Stomach smooth muscle (tissue), 2 donors: ENCODE measurements at regions not wholly inside any gene's neighbourhood (a gene's known extent, or its start where the extent isn't known, plus 50 kb on each side); places are given as distances from the start of the nearest gene placed in this dataset.
"Not testable (repeated sequence)": the region's sequence is repeated elsewhere in the genome, so short reads cannot be mapped to it uniquely, and the experiment has no call there.

Experiments used
- H3K27ac ChIP-seq: one replicate; pipeline ENCODE4 v1.7.0; 2013; ENCODE audit warnings: mild to moderate bottlenecking, low read length, inconsistent platforms
- H3K27me3 ChIP-seq, 2 donors: one replicate each; pipeline ENCODE4 v1.7.0; 2013; ENCODE audit warnings: low read length in 2 of 2; ENCODE audit not compliant: insufficient read depth in 2 of 2, control insufficient read depth in 1 of 2
- H3K36me3 ChIP-seq, 2 donors: one replicate each; pipeline ENCODE4 v1.7.0; 2013; ENCODE audit warnings: low read length in 2 of 2; ENCODE audit not compliant: control insufficient read depth in 2 of 2, insufficient read depth in 2 of 2
- H3K4me1 ChIP-seq: one replicate; pipeline ENCODE4 v1.7.0; 2013; ENCODE audit warnings: low read length; ENCODE audit not compliant: control insufficient read depth, insufficient read depth
- H3K4me3 ChIP-seq, 2 donors: one replicate each; pipeline ENCODE4 v1.7.0; 2013; ENCODE audit warnings: low read length in 2 of 2
- H3K9ac ChIP-seq, 2 donors: one replicate each; pipeline ENCODE4 v1.7.0; 2013; ENCODE audit warnings: low read length in 2 of 2, mild to moderate bottlenecking in 1 of 2
- H3K9me3 ChIP-seq, 2 donors: one replicate each; pipeline ENCODE4 v1.7.0; 2013; ENCODE audit warnings: low read length in 2 of 2; ENCODE audit not compliant: control insufficient read depth in 2 of 2
- donor health status: healthy.
- donor health status: Pancreatic carcinoma.

DNA sequence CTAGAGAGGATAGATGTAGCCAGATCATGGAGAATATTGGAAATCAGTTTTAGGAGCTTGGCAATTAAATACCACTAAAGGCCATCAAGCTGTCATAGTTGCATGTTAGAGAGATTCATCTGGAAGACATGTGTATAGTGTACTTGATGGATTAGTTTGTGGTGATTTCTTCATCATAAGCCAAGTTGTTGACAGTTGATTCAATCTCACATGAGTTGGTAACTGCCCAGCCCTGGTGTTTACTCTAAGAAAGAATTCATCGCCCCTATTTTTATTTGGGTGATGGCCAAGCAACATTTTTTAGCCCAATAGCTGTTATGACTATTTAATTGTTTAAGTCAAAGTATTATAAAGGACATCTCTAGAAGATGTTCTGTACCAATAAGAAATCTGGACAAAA, 737.6 kb downstream of the PLA2G4A start:
- H3K27me3 ChIP-seq: no peaks in the 10 kb centered on the region
- no peaks in the 10 kb centered on the region for H3K4me1 ChIP-seq
- H3K36me3 ChIP-seq: no peaks in the 10 kb centered on the region
- H3K27ac ChIP-seq: no peak overlapping the region
- H3K9me3 ChIP-seq: no peaks in the 10 kb centered on the region
- no peak overlapping the region for H3K9ac ChIP-seq
- no peak overlapping the region for H3K4me3 ChIP-seq

DNA sequence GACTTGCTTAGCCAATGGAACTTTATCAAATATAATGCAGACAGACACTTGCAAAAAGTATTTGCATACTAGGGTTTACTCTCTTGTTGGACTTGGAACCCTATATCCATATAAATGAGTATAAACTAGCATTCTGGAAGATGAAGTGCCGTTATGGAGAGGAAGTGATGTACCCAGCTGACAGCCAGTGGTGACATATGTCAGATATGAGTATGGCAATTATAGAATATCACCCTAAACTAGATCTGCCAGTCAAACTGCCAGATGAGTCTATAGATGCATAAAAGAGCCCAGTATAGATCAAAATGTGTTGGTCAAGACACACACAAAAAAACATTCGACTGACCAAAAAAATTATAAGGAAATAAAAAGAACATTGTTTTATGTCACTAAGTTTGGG, 739.3 kb downstream of the PLA2G4A start:
- no peaks in the 10 kb centered on the region for H3K4me1 ChIP-seq
- H3K9me3 ChIP-seq: no peaks in the 10 kb centered on the region
- H3K27ac ChIP-seq: no peak overlapping the region
- H3K4me3 ChIP-seq: no peak overlapping the region
- H3K27me3 ChIP-seq: no peaks in the 10 kb centered on the region
- no peaks in the 10 kb centered on the region for H3K36me3 ChIP-seq
- H3K9ac ChIP-seq: no peak overlapping the region

DNA sequence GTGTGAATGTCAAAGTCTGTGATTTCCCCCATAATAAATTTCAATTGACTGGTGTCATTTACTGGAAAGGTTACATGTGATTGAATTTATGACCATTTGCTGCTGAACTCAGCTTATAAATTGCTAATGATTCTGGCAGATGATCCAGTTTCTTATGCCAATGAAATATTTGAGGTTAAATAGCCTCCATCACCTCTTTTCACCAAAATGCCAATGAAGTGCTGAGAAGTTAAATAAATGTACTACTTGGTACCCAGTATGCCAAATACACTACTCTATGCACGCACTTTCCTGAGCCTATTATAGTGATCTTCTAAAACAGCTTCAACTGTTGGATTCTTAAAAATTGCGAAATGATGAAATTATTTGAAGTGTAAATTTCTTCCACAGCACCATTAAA, 741.4 kb downstream of the PLA2G4A start:
- H3K4me3 ChIP-seq: no peak overlapping the region

DNA sequence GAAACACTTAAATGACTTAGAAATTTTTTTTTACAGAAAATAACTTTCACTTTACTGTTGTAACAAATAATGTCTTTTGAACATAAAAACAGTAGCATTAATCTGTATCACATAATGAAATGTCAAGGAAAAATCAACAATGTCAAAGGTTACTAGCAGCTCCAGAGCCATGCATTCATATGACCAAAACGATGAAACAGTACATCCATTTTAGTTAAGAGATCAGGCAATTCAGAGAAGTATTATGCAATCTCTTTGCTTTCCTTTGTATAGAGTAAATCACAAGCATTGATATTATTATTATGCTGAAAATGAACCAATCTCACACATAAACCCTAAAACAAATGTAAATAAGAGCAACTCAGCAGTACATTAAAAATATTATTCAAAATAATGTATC, 748.9 kb downstream of the PLA2G4A start:
- Histone ChIP-seq H3K27me3 (no peaks in the 10 kb centered on the region), H3K36me3 (no peaks in the 10 kb centered on the region)

More for the DNA sequence above, 741.4 kb downstream of the PLA2G4A start:
- H3K9ac ChIP-seq: no peak overlapping the region
- no peaks in the 10 kb centered on the region for H3K4me1 ChIP-seq
- H3K36me3 ChIP-seq: no peaks in the 10 kb centered on the region
- no peak overlapping the region for H3K27ac ChIP-seq
- no peaks in the 10 kb centered on the region for H3K9me3 ChIP-seq
- H3K27me3 ChIP-seq: no peaks in the 10 kb centered on the region

DNA sequence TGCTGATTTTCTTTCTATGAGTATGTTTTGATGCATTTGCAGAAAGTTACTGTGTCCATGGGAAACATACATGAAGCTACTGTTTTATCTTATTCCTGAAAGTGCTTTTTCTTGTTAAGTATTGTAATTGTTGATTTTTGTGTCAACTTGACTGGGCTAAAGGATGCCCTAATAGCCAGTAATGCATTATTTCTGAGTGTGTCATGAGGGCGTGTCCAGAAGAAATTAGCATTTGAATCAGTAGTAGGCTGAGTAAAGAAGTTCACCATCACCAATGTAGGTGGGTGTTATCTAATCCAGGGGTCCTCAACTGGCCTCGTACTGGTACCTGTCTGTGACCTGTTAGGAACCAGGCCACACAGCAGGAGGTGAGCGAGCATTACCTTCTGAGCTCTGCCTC, 760.2 kb downstream of the PLA2G4A start:
- Histone ChIP-seq H3K36me3 (no peaks in the 10 kb centered on the region), H3K4me1 (no peaks in the 10 kb centered on the region), H3K9me3 (no peaks in the 10 kb centered on the region), H3K4me3 (no peak overlapping the region), H3K27ac (no peak overlapping the region), H3K27me3 (no peaks in the 10 kb centered on the region), H3K9ac (no peak overlapping the region)

More for the DNA sequence above, 748.9 kb downstream of the PLA2G4A start:
- Histone ChIP-seq H3K4me1 (no peaks in the 10 kb centered on the region), H3K9ac (no peak overlapping the region), H3K4me3 (no peak overlapping the region), H3K27ac (no peak overlapping the region), H3K9me3 (no peaks in the 10 kb centered on the region)

DNA sequence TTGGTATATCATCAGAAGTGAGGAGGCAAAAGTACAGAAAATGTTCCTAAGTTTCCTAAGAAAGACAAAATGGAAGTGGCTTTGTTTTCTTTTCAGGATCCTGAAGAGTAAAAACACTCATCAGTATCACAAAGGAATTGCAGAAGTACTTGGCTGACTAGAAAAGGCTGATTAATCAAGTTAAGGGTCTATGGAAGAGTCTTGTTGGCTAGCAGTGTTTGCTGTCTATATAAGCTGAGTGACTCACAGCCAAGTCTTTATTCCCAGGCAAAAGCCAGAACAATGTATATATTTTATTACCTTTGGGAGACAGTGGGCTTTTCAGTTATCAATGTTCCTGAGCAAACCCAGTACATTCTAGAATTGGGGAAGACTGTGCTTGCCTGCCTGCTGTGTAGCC, 777.0 kb downstream of the PLA2G4A start:
- Histone ChIP-seq H3K4me1 (no peaks in the 10 kb centered on the region), H3K27ac (no peak overlapping the region), H3K9ac (no peak overlapping the region), H3K4me3 (no peak overlapping the region), H3K36me3 (no peaks in the 10 kb centered on the region), H3K27me3 (no peaks in the 10 kb centered on the region), H3K9me3 (no peaks in the 10 kb centered on the region)

DNA sequence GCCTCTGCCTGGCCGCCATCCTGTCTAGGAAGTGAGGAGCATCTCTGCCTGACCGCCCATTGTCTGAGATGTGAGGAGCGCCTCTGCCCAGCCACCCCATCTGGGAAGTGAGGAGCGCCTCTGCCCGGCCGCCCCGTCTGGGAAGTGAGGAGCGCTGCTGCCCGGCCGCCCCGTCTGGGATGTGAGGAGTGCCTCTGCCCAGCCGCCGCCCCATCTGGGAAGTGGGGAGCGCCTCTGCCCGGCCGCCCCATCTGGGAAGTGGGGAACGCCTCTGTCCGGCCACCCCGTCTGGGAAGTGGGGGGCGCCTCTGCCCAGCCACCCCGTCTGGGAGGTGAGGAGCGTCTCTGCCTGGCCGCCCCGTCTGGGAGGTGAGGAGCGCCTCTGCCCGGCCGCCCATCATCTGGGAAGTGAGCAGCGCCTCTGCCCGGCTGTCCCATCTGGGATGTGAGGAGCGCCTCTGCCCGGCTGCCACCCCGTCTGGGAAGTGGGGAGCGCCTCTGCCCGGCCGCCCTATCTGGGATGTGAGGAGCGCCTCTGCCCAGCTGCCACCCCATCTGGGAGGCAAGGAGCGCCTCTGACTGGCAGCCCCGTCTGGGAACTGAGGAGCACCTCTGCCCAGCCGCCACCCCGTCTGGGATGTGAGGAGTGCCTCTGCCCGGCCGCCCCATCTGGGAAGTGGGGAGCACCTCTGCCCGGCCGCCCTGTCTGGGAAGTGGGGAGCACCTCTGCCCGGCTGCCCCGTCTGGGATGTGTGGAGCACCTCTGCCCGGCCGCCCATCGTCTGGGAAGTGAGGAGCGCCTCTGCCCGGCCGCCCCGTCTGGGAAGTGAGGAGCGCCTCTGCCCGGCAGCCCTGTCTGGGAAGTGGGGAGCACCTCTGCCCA, 787.3 kb downstream of the PLA2G4A start:
- H3K4me3 ChIP-seq, H3K9me3 ChIP-seq, H3K27ac ChIP-seq, H3K4me1 ChIP-seq, H3K9ac ChIP-seq, H3K27me3 ChIP-seq, H3K36me3 ChIP-seq: not testable (repeated sequence)

DNA sequence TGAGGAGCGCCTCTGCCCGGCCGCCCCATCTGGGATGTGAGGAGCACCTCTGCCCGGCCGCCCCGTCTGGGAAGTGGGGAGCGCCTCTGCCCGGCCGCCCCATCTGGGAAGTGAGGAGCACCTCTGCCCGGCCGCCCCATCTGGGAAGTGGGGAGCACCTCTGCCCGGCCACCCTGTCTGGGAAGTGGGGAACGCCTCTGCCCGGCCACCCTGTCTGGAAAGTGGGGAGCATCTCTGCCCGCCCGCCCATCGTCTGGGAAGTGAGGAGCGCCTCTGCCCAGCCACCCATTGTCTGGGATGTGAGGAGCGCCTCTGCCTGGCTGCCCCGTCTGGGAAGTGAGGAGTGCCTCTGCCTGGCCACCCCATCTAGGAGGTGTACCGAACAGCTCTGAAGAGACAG, 788.1 kb downstream of the PLA2G4A start:
- not testable (repeated sequence) for H3K27ac ChIP-seq, H3K27me3 ChIP-seq, H3K9ac ChIP-seq, H3K4me1 ChIP-seq, H3K9me3 ChIP-seq, H3K4me3 ChIP-seq, H3K36me3 ChIP-seq

DNA sequence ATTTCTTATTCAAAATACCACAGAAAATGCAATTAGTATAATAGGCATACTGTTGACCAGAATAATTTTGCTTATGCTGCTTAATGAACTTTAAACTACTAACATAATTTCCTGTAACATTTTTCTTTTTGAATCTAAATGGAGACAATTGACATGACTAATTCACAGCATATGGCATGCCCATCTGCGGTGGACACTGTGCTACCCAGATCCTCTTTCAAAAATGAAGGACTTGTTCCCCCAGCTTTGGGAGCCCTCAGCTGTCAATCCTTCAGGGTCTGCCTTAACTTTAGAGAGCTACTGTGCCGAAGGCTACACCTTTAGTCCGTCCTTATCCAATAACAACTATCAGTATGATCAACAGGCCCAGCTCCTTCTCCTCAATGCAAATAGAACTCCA, 789.0 kb downstream of the PLA2G4A start:
- Histone ChIP-seq H3K4me3 (no peak overlapping the region), H3K27me3 (no peaks in the 10 kb centered on the region), H3K4me1 (no peaks in the 10 kb centered on the region), H3K9me3 (no peaks in the 10 kb centered on the region), H3K36me3 (no peaks in the 10 kb centered on the region), H3K27ac (no peak overlapping the region), H3K9ac (no peak overlapping the region)

DNA sequence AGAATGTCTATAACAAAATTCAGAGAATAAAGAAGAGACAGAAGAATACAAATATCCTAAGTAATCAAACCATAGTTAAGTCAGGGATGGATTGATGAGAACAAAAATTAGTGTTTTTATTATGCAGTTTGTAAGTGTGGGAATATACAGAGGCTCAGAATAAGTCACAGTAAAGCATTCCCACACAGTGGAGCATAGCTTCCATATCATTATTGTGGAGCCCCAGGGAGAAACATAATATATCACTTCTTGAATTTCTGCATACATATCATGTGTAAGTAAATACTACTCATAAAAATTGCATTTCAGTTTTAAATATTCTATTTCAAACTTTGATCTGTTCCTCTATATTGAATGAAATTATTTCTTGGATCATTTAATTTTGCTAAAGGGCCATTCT, 790.4 kb downstream of the PLA2G4A start:
- Histone ChIP-seq H3K9me3 (no peaks in the 10 kb centered on the region), H3K9ac (no peak overlapping the region), H3K4me3 (no peak overlapping the region), H3K27ac (no peak overlapping the region), H3K36me3 (no peaks in the 10 kb centered on the region), H3K4me1 (no peaks in the 10 kb centered on the region), H3K27me3 (no peaks in the 10 kb centered on the region)

DNA sequence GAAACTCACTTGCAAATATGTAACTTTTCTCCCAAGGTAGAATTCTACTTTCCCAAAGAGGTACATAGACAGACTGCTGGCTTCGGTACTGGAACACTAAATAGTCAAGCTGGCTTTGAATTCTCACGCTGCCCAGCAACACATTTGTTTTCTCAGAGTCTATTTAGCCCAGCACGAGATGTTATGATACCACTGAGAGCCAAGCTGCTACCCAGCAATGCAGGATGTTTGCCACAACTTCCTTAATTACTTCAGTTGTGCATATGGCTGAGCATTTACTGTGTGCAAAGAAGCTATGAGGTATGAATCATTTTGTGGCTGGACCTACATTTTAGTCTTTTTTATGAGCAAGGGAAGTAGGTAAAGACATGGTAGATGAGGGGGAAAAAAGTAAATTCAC, 793.2 kb downstream of the PLA2G4A start:
- no peak overlapping the region for H3K4me3 ChIP-seq
- no peak overlapping the region for H3K9ac ChIP-seq
- no peaks in the 10 kb centered on the region for H3K27me3 ChIP-seq
- H3K27ac ChIP-seq: no peak overlapping the region
- H3K9me3 ChIP-seq: no peaks in the 10 kb centered on the region
- no peaks in the 10 kb centered on the region for H3K4me1 ChIP-seq
- no peaks in the 10 kb centered on the region for H3K36me3 ChIP-seq
